ENCODE measurements at regions not wholly inside any gene's neighbourhood (a gene's known extent, or its start where the extent isn't known, plus 50 kb on each side); places are given as distances from the start of the nearest gene placed in this dataset.

DNA sequence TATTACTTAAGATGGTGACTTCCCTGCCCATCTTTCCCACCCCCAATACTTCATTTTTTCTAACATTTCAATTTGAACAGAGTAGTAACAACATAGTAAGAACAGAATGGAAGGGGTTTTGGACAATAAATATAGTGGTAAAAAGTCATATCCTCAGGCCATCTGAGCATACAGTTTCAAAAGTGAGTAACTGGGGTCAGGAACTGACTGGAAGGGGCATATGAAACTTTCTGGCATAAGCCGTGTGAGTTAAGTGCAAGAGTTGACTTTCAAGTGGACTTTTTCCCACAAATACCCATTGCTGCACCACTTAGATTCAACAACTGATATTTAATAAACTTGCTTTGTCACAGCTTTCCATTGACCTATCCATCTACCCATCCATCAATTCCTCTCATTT lies 153.5 kb upstream of the IL12A start:
- TF ChIP-seq, protein P1, sequence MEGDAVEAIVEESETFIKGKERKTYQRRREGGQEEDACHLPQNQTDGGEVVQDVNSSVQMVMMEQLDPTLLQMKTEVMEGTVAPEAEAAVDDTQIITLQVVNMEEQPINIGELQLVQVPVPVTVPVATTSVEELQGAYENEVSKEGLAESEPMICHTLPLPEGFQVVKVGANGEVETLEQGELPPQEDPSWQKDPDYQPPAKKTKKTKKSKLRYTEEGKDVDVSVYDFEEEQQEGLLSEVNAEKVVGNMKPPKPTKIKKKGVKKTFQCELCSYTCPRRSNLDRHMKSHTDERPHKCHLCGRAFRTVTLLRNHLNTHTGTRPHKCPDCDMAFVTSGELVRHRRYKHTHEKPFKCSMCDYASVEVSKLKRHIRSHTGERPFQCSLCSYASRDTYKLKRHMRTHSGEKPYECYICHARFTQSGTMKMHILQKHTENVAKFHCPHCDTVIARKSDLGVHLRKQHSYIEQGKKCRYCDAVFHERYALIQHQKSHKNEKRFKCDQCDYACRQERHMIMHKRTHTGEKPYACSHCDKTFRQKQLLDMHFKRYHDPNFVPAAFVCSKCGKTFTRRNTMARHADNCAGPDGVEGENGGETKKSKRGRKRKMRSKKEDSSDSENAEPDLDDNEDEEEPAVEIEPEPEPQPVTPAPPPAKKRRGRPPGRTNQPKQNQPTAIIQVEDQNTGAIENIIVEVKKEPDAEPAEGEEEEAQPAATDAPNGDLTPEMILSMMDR (IDR thresholded peaks at IDR 0.05), result no peak
- no peak for TF ChIP-seq POLR2A (IDR thresholded peaks at IDR 0.05)
- no peak for TF ChIP-seq EP300 (IDR thresholded peaks at IDR 0.05)
- TF ChIP-seq POLR2AphosphoS5 (IDR thresholded peaks at IDR 0.05), result no peak
